ENCODE measurements at regions not wholly inside any gene's neighbourhood (a gene's known extent, or its start where the extent isn't known, plus 50 kb on each side); places are given as distances from the start of the nearest gene placed in this dataset.

- FAIRE-seq: no peak
Measured at GRCh38 chr12:24730489-24730896, 218.4 kb downstream of the BCAT1 start.

More at GRCh38 chr12:24730489-24730896, 218.4 kb downstream of the BCAT1 start:
- H3K9me3 ChIP-seq (replicated peaks; ENCODE audit: control insufficient read depth, insufficient read depth, low read depth, low read length): no peaks in the 10 kb centered on the region
- ATAC-seq: no peak
- H3K27me3 ChIP-seq (ENCODE audit: control insufficient read depth in 2 of 2, insufficient read depth in 2 of 2, low read length in 2 of 2): no peaks in the 10 kb centered on the region
- no peaks in the 10 kb centered on the region for H3K9me1 ChIP-seq (ENCODE audit: control insufficient read depth, insufficient read depth, low read length)
- ChIA-PET POLR2A (no interaction called here), CTCF (ENCODE audit: low intra/inter-chr PET ratio) (no interaction called here)
- 17% methylated on average over 1 of the region's 1 CpG for WGBS (ENCODE audit: insufficient coverage, low coverage, missing lambda C conversion rate)
- no peaks in the 10 kb centered on the region for H3K4me1 ChIP-seq (replicated peaks in 1 of 2; ENCODE audit: control insufficient read depth in 2 of 2, insufficient read depth in 2 of 2, low read length in 2 of 2)
- no peaks in the 10 kb centered on the region for H3K36me3 ChIP-seq (ENCODE audit: control insufficient read depth, insufficient read depth, low read length)
- intact Hi-C loops (cut with micrococcal nuclease) (no loop called here), in situ Hi-C loops (cut with MboI) (no loop called here)
- no peak overlapping the region for H3K9ac ChIP-seq (ENCODE audit: insufficient read depth in 1 of 2, low read depth in 2 of 2, low read length in 2 of 2)
- no peak overlapping the region for H3K4me3 ChIP-seq
- H4K20me1 ChIP-seq (replicated peaks; ENCODE audit: control insufficient read depth, insufficient read depth, low read length): no peaks in the 10 kb centered on the region
- TF ChIP-seq ZNF75A (CRISPR knock-in tag; IDR thresholded peaks at IDR 0.05) (no peak), ZBTB7A (IDR thresholded peaks at IDR 0.05; ENCODE audit: borderline replicate concordance, control insufficient read depth, low read depth, low read length) (no peak), HDAC3 (IDR thresholded peaks at IDR 0.05; ENCODE audit: borderline replicate concordance, partially characterized antibody) (no peak), BCOR (IDR thresholded peaks at IDR 0.05) (no peak), NEUROD1 (IDR thresholded peaks at IDR 0.05; ENCODE audit: borderline replicate concordance, low read depth, low read length, partially characterized antibody) (no peak), MAX (CRISPR knock-in tag; IDR thresholded peaks at IDR 0.05) (no peak), SRF (CRISPR knock-in tag; IDR thresholded peaks at IDR 0.05) (no peak), KLF10 (CRISPR knock-in tag; IDR thresholded peaks at IDR 0.05) (no peak), ZBTB43 (CRISPR knock-in tag; IDR thresholded peaks at IDR 0.05) (no peak), MBD2 (IDR thresholded peaks at IDR 0.05; ENCODE audit: borderline replicate concordance, low read depth) (no peak), JUNB (CRISPR knock-in tag; conservative IDR thresholded peaks at IDR 0.05) (no peak), TFAP4 (CRISPR knock-in tag; IDR thresholded peaks at IDR 0.05; ENCODE audit: borderline replicate concordance) (no peak), ZNF184 (CRISPR knock-in tag; IDR thresholded peaks at IDR 0.05) (no peak)
- TF ChIP-seq, protein P1, sequence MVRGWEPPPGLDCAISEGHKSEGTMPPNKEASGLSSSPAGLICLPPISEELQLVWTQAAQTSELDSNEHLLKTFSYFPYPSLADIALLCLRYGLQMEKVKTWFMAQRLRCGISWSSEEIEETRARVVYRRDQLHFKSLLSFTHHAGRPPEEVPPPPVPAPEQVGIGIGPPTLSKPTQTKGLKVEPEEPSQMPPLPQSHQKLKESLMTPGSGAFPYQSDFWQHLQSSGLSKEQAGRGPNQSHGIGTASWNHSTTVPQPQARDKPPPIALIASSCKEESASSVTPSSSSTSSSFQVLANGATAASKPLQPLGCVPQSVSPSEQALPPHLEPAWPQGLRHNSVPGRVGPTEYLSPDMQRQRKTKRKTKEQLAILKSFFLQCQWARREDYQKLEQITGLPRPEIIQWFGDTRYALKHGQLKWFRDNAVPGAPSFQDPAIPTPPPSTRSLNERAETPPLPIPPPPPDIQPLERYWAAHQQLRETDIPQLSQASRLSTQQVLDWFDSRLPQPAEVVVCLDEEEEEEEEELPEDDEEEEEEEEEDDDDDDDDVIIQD (CRISPR knock-in tag; IDR thresholded peaks at IDR 0.05): no peak
- no peaks in the 10 kb centered on the region for H3K79me2 ChIP-seq (ENCODE audit: control insufficient read depth, insufficient read depth, low read length)
- no peak overlapping the region for H2AFZ ChIP-seq (ENCODE audit: low read depth, low read length)
- no peak overlapping the region for H3K4me2 ChIP-seq (ENCODE audit: insufficient read depth, low read length)
- H3K27ac ChIP-seq (ENCODE audit: extremely low read depth, low read depth, low read length): no peak overlapping the region
- no TSS peak for BruUV-seq (replicated peaks)
- no peak for DNase-seq (ENCODE audit: extremely low read depth in 1 of 4, low spot score in 3 of 4)
